HL-60/S4 treated with phorbol 12-myristate 13-acetate at 8.2 ng/mL for 4 days and 3 days (cell line): ENCODE measurements at regions not wholly inside any gene's neighbourhood (a gene's known extent, or its start where the extent isn't known, plus 50 kb on each side); places are given as distances from the start of the nearest gene placed in this dataset.

Experiments
- in situ Hi-C: fragments of 300-500 bp; cut with MboI; formaldehyde crosslinking; loops from 2 replicates; pipeline ENCODE4 v1.15.0; 2022; ENCODE audit warnings: low sequenced_read_pairs

DNA sequence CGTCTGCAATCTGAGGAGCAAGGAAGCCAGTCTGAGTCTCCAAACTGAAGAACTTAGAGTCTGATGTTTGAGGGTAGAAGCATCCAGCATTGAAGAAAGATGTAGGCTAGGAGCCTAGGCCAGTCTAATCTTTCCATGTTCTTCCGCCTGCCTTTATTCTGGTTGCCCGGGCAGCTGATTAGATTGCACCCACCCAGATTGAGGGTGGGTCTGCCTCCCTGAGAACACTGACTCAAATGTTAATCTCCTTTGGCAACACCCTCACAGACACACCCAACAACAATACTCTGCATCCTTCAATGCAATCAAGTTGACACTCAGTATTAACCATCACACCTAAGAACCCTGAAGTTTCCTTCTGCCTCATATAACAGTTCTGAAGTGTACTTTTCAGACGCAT lies 350.1 kb downstream of the RFPL4B start:
- in situ Hi-C loops: no loop called here

- in situ Hi-C loops: no loop called here
These were observed 354.1 kb downstream of the RFPL4B start for GRCh38 chr6:112701201-112701600.

- in situ Hi-C loops: no loop called here
These were observed 363.6 kb downstream of the RFPL4B start for GRCh38 chr6:112710710-112711109.

DNA sequence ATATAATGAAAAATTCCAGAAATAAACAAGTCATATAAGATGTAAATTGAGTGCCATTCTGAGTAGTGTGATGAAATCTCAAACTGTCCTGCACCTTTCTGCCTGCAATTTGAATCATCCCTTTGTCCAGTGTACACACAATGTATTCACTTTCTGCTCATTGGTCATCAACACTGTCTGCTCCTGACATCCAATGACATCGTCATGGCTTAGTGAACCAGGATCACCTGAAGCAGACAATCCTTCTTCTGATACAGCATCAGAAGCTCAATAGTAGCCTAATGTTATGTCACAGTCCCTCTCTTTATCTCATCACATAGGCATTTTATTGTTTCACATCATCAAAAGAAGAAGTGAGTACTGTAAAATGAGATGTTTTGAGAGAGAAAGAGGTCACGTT lies 366.3 kb downstream of the RFPL4B start:
- in situ Hi-C loops: no loop called here

- in situ Hi-C loops: no loop called here
These were observed 370.3 kb downstream of the RFPL4B start for GRCh38 chr6:112717401-112717800.

- in situ Hi-C loops: no loop called here
These were observed 370.7 kb downstream of the RFPL4B start for GRCh38 chr6:112717856-112718255.

DNA sequence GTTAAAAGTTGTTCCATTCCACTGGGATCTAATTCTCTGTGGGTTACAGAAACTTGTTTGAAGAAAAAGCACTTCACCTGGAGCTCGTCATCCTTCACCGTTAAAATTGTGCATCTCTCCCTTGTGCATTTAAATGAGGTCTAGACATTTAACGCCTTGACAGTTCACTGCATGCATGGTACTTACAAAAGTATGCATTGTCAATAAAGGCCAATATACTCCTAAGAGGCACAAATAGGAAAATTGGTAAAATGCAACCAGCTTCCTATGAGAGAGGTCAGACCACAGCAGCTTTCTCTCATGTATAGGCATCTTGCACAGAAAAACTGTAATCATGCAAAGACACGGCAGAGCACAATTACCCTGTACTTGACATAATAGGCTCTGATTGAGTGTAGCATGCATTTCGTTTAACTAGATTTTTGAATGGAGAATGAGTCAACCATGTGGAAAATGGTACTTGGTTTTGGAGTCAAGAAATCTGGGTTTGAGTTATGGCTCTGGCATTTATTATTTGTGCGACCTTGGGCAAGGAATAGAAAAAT lies 378.5 kb downstream of the RFPL4B start:
- in situ Hi-C loops: no loop called here

GRCh38 chr6:112735129-112735528 lies 388.0 kb downstream of the RFPL4B start:
- in situ Hi-C loops: no loop called here

GRCh38 chr6:112739766-112740165 lies 392.6 kb downstream of the RFPL4B start:
- in situ Hi-C loops: no loop called here

GRCh38 chr6:112743323-112743722 lies 396.2 kb downstream of the RFPL4B start:
- in situ Hi-C loops: no loop called here

DNA sequence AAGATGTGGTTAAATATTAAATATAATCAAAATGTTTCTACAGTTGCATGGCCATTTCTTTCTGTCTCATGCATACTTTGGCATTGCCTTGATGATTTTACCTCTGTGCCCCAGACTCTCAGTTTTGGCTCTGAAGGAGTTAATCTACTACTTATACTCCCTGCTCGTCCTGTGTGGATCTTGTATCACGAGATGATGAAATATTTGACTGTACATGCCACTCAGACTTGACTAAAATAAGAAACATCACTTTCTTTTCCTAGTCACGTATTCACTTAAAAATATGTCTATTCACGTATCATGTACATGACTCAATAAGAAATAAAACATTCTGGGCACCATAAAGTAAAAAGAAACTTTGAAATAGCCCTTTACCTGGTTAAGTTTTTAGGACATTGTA lies 397.7 kb downstream of the RFPL4B start:
- in situ Hi-C loops: no loop called here

- in situ Hi-C loops: no loop called here
These were observed 398.6 kb downstream of the RFPL4B start for GRCh38 chr6:112745765-112746164.

- in situ Hi-C loops: no loop called here
These were observed 402.5 kb downstream of the RFPL4B start for GRCh38 chr6:112749673-112750072.

DNA sequence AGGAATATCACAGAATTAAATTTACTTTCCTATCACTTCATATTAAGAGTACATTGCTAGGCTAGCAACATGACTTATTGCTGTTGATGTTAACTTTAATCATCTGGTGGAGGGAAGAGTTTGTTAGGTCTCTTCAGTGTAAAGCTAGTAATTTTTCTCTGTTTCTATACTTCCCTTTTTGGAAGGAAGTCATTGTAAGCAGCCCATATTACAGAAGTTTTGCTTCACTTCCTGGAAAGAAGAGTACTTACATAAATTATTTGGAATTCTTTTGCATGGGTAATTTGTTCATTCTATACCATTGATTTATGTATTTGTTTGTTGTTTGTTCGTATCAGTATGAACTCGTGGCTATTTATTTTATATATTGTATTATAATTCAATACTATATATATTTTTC lies 405.2 kb downstream of the RFPL4B start:
- in situ Hi-C loops: no loop called here

GRCh38 chr6:112752791-112753190 lies 405.7 kb downstream of the RFPL4B start:
- in situ Hi-C loops: no loop called here

- in situ Hi-C loops: no loop called here
These were observed 413.7 kb downstream of the RFPL4B start for GRCh38 chr6:112760831-112761230.

DNA sequence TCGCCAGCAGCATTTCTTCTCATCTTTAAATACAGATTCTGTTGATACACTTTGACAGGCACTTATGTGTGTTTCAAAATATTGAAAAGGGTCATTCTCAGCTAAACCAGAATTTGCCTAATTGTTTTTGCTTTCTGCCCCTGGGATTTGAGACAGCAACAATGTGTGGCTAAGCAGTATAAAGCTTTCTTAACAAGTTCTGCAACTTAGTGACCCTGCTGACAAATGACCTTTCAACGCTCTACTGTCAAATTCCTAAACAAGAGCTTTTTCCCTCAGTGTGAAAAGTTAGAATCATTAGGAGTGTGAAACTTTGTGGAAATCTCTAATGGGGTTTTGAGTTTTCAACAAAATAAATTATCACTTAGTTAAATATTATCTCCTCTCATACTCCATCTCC lies 414.6 kb downstream of the RFPL4B start:
- in situ Hi-C loops: no loop called here

GRCh38 chr6:112764377-112764776 lies 417.2 kb downstream of the RFPL4B start:
- in situ Hi-C loops: no loop called here

DNA sequence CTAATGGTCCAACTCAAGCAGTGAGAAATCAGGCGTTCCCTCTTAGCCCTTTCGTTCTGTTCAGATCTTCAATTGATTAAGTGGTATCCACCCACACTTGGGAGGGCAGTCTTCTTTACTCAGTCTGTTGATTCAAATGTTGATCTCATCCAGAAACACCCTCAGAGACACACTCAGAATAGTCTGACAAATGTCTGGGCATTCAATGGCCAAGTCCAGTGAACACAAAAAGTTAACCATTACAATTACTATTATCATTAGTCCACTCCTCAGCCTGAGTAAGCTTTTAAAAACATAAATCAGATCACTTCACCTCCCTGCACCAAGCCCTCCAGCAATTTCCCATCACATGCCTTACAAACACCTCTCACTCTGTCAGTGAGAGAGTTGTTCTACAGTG lies 423.2 kb downstream of the RFPL4B start:
- in situ Hi-C loops: no loop called here

GRCh38 chr6:112773187-112773586 lies 426.1 kb downstream of the RFPL4B start:
- in situ Hi-C loops: no loop called here

DNA sequence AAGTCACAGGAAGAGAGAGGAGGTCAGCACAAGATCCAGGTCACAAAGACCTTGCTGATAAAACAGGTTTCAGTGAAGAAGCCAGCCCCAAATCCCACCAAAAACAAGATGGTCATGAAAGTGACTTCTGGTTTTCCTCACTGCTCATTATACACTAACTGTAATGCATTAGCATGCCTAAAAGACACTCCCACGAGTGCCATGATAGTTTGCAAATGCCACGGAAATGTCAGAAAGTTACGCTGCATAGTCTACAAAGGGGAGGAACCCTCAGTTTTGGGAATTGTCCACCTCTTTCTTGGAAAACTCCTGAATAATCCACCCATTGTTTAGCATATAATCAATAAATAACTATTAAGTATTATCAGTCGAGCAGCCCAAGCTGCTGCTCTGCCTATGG lies 427.2 kb downstream of the RFPL4B start:
- in situ Hi-C loops: no loop called here

DNA sequence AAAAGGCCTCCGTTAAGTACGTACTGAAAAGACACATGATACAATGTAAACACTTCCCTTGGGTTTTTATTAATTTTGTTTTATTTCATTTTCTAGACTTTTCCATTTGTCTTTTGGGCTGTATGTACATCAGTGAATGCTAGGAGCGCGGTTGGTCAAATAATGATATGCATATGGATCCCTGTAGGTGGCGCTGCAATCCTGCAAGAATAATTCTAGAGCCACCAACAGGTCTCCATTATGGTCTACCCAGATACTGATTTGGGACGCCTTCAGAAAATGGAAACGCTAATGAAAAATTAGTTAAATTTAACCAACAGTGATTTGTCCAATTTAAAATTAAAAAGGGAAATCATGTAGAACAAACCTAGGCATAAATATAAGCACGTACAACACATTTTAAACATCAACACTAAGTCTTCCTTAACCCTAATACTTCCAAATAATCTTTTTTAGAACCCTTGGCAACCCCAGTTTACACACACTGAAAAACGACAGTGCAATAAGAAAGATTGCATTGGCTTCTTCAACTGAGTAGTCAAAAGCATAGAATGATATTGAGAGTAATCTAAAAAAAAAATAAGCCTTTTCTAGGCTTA lies 433.5 kb downstream of the RFPL4B start:
- in situ Hi-C loops: loop anchor here (25.0 kb wide), 1 partner anchor 1132 kb away; no protein-coding TSS in a partner anchor

GRCh38 chr6:112781241-112781640 lies 434.1 kb downstream of the RFPL4B start:
- in situ Hi-C loops: loop anchor here (25.0 kb wide), 1 partner anchor 1131 kb away; no protein-coding TSS in a partner anchor
